A549 (cell line): ENCODE measurements at regions not wholly inside any gene's neighbourhood (a gene's known extent, or its start where the extent isn't known, plus 50 kb on each side); places are given as distances from the start of the nearest gene placed in this dataset.

Experiments
- CEBPB ChIP-seq, 2 experiments: fragments of >200 bp in 1 of 2; sonication (Bioruptor Twin) in 1 of 2; formaldehyde crosslinking in 1 of 2; IDR thresholded peaks; 2 replicates each; pipeline ENCODE4 v1.6.1; 2012 to 2016
- KDM1A ChIP-seq: fragments of 200-600 bp; sonication (generic); IDR thresholded peaks from 2 replicates; pipeline ENCODE4 v1.6.1; 2016; ENCODE audit warnings: low read depth, mild to moderate bottlenecking
- MYC ChIP-seq: IDR thresholded peaks from 2 replicates; pipeline ENCODE4 v1.6.1; 2012; ENCODE audit warnings: mild to moderate bottlenecking, inconsistent platforms, low read length, improper control_type of control experiment, borderline replicate concordance
- POLR2A ChIP-seq: IDR thresholded peaks from 2 replicates; pipeline ENCODE4 v1.6.1; 2012; ENCODE audit warnings: mild to moderate bottlenecking, low read length
- RAD21 ChIP-seq, 2 experiments: fragments of >200 bp in 1 of 2; sonication (Bioruptor Twin) in 1 of 2; formaldehyde crosslinking in 1 of 2; IDR thresholded peaks in 1 of 2; conservative IDR thresholded peaks in 1 of 2; 2 replicates in 1 of 2; 3 replicates in 1 of 2; pipeline ENCODE4 v1.6.1; 2012 to 2018; ENCODE audit warnings: inconsistent platforms in 1 of 2
- SMC3 ChIP-seq: fragments of >200 bp; sonication (Bioruptor Twin); formaldehyde crosslinking; IDR thresholded peaks from 3 replicates; pipeline ENCODE4 v1.6.1; 2018; ENCODE audit warnings: inconsistent platforms
- ZNF302 ChIP-seq: fragments of 250-450 bp; sonication (Bioruptor Pico); IDR thresholded peaks from 2 replicates; pipeline ENCODE4 v1.9.0; 2021; ENCODE audit warnings: inconsistent platforms, mild to moderate bottlenecking, moderate library complexity
- ZSCAN20 ChIP-seq: fragments of 250-450 bp; sonication (Bioruptor Pico); IDR thresholded peaks from 2 replicates; pipeline ENCODE4 v1.8.0; 2022; ENCODE audit warnings: mild to moderate bottlenecking, moderate library complexity
- TF ChIP-seq, protein P1 (sequence below): fragments of >200 bp; sonication (Bioruptor Twin); formaldehyde crosslinking; IDR thresholded peaks from 3 replicates; pipeline ENCODE4 v1.5.1; 2016
- TF ChIP-seq, protein P2 (sequence below): fragments of 450-650 bp; IDR thresholded peaks from 2 replicates; pipeline ENCODE4 v1.6.1; 2014; ENCODE audit warnings: antibody characterized with exemption
- TF ChIP-seq, protein P3 (sequence below): IDR thresholded peaks from 2 replicates; pipeline ENCODE4 v1.6.1; 2012
- TF ChIP-seq, protein P4 (sequence below): fragments of 200-600 bp; sonication (generic); IDR thresholded peaks from 2 replicates; pipeline ENCODE4 v1.6.1; 2016; ENCODE audit warnings: antibody characterized with exemption, mild to moderate bottlenecking, moderate library complexity

DNA sequence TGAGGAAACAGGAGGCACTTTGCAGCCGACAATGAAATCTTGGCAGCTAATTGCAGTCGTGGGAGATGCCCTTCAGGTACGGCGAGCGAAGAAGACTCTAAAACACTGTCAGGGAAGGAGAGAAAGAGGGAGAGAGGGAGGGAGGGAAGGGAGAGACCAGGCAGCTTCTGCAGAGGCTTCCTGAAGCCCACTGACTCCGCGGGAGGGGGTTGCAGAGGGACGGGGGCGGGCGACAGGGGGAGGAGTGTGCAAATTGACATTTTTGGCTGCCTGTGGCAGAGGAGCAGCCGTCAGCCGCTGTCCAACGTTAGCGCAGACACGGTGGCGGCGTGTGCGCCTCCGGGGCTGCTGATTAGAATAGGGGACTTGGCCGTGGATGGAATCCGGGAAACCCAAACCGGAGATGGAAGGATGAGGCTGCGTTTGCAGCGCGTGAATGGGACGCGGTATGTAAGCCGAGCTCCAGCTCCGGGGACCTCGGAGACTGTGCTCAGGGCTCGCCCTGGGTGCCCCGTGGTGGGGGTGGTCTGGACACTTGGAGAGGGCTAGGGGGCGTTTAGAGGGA lies 849.1 kb upstream of the RBFOX1 start:
- TF ChIP-seq, protein P1, sequence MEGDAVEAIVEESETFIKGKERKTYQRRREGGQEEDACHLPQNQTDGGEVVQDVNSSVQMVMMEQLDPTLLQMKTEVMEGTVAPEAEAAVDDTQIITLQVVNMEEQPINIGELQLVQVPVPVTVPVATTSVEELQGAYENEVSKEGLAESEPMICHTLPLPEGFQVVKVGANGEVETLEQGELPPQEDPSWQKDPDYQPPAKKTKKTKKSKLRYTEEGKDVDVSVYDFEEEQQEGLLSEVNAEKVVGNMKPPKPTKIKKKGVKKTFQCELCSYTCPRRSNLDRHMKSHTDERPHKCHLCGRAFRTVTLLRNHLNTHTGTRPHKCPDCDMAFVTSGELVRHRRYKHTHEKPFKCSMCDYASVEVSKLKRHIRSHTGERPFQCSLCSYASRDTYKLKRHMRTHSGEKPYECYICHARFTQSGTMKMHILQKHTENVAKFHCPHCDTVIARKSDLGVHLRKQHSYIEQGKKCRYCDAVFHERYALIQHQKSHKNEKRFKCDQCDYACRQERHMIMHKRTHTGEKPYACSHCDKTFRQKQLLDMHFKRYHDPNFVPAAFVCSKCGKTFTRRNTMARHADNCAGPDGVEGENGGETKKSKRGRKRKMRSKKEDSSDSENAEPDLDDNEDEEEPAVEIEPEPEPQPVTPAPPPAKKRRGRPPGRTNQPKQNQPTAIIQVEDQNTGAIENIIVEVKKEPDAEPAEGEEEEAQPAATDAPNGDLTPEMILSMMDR = no peak
- TF ChIP-seq, protein P2, sequence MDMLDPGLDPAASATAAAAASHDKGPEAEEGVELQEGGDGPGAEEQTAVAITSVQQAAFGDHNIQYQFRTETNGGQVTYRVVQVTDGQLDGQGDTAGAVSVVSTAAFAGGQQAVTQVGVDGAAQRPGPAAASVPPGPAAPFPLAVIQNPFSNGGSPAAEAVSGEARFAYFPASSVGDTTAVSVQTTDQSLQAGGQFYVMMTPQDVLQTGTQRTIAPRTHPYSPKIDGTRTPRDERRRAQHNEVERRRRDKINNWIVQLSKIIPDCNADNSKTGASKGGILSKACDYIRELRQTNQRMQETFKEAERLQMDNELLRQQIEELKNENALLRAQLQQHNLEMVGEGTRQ = no peak
- TF ChIP-seq ZSCAN20 (CRISPR knock-in tag) (no peak), KDM1A (no peak), MYC (no peak), ZNF302 (CRISPR knock-in tag) (no peak), POLR2A (no peak), CEBPB (IDR thresholded peaks at IDR 0.05) (no peak), SMC3 (no peak), RAD21 (conservative IDR thresholded peaks at IDR 0.05 in 1 of 2, IDR thresholded peaks at IDR 0.05 in 1 of 2) (no peak)
- TF ChIP-seq, protein P3, sequence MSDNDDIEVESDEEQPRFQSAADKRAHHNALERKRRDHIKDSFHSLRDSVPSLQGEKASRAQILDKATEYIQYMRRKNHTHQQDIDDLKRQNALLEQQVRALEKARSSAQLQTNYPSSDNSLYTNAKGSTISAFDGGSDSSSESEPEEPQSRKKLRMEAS = no peak
- TF ChIP-seq, protein P4, sequence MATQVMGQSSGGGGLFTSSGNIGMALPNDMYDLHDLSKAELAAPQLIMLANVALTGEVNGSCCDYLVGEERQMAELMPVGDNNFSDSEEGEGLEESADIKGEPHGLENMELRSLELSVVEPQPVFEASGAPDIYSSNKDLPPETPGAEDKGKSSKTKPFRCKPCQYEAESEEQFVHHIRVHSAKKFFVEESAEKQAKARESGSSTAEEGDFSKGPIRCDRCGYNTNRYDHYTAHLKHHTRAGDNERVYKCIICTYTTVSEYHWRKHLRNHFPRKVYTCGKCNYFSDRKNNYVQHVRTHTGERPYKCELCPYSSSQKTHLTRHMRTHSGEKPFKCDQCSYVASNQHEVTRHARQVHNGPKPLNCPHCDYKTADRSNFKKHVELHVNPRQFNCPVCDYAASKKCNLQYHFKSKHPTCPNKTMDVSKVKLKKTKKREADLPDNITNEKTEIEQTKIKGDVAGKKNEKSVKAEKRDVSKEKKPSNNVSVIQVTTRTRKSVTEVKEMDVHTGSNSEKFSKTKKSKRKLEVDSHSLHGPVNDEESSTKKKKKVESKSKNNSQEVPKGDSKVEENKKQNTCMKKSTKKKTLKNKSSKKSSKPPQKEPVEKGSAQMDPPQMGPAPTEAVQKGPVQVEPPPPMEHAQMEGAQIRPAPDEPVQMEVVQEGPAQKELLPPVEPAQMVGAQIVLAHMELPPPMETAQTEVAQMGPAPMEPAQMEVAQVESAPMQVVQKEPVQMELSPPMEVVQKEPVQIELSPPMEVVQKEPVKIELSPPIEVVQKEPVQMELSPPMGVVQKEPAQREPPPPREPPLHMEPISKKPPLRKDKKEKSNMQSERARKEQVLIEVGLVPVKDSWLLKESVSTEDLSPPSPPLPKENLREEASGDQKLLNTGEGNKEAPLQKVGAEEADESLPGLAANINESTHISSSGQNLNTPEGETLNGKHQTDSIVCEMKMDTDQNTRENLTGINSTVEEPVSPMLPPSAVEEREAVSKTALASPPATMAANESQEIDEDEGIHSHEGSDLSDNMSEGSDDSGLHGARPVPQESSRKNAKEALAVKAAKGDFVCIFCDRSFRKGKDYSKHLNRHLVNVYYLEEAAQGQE = no peak
